ENCODE measurements at regions not wholly inside any gene's neighbourhood (a gene's known extent, or its start where the extent isn't known, plus 50 kb on each side); places are given as distances from the start of the nearest gene placed in this dataset.
A peak's percentile ranks its signal among the peaks of the same experiment; 100 is the strongest.

GRCh38 chr7:85595750-85596178, 408.9 kb upstream of the SEMA3D start:
- ATAC-seq = no peak
- POLR2A ChIA-PET = no interaction called here
- H3K4me2 ChIP-seq = peak overlapping the region; percentile 29; the same call in 2 of the 3 replicates
- no peak for TF ChIP-seq ZSCAN20 (CRISPR knock-in tag; IDR thresholded peaks at IDR 0.05)
- no peak for TF ChIP-seq FOSL2 (IDR thresholded peaks at IDR 0.05)
- TF ChIP-seq FOSL2 (CRISPR knock-in tag; IDR thresholded peaks at IDR 0.05) = peak; percentile 62
- CTCF ChIA-PET = no interaction called here
- no peaks in the 10 kb centered on the region for H3K9me3 ChIP-seq
- H3K4me3 ChIP-seq = no peak overlapping the region
- peaks cover 10% of the 10 kb centered on the region; the same call in 2 of the 3 replicates for H3K4me1 ChIP-seq
- H3K27ac ChIP-seq = no peak overlapping the region
- FAIRE-seq = no peak
- DNase-seq (ENCODE audit: low read depth in 1 of 2, low spot score in 1 of 2) = no peak

GRCh38 chr7:85593355-85593754, 406.5 kb upstream of the SEMA3D start:
- Histone ChIP-seq H3K4me3 (no peak overlapping the region), H3K4me2 (no peak overlapping the region), H3K9me3 (no peaks in the 10 kb centered on the region), H3K4me1 (peaks cover 10% of the 10 kb centered on the region; the same call in 2 of the 3 replicates), H3K27ac (no peak overlapping the region)
- no peak for DNase-seq (ENCODE audit: low read depth in 1 of 2, low spot score in 1 of 2)
- POLR2A ChIA-PET = no interaction called here
- ATAC-seq = no peak
- no peak for FAIRE-seq
- CTCF ChIA-PET = interaction anchor here (1.2 kb wide), 1 partner anchor 158 kb away, joined by 4 read pairs; no protein-coding TSS in a partner anchor
- TF ChIP-seq JUNB (IDR thresholded peaks at IDR 0.05) = no peak
- whole genome bisulfite sequencing (ENCODE audit: missing lambda C conversion rate) = 59% methylated on average over 3 of the region's 3 CpGs

GRCh38 chr7:85587785-85588184, 400.9 kb upstream of the SEMA3D start:
- DNase-seq (ENCODE audit: low read depth in 1 of 2, low spot score in 1 of 2) (no peak), FAIRE-seq (no peak), ATAC-seq (no peak)
- no peak for TF ChIP-seq TP53 (CRISPR knock-in tag; IDR thresholded peaks at IDR 0.05)
- no peak for TF ChIP-seq HOXB13 (CRISPR knock-in tag; IDR thresholded peaks at IDR 0.05; ENCODE audit: low read depth)
- no peak for TF ChIP-seq NPAS2 (CRISPR knock-in tag; IDR thresholded peaks at IDR 0.05; ENCODE audit: borderline replicate concordance)
- TF ChIP-seq MYC (IDR thresholded peaks at IDR 0.05; ENCODE audit: borderline replicate concordance, low read length) = no peak
- TF ChIP-seq MAX (IDR thresholded peaks at IDR 0.05) = no peak
- no peak for TF ChIP-seq ATOH8 (CRISPR knock-in tag; IDR thresholded peaks at IDR 0.05; ENCODE audit: low read depth)
- TF ChIP-seq RNF2 (IDR thresholded peaks at IDR 0.05; ENCODE audit: borderline replicate concordance, low read depth) = no peak
- no peak for TF ChIP-seq ZFP36 (IDR thresholded peaks at IDR 0.05; ENCODE audit: borderline replicate concordance, partially characterized antibody)
- no peak for TF ChIP-seq HDAC2 (IDR thresholded peaks at IDR 0.05)
- TF ChIP-seq HEYL (CRISPR knock-in tag; IDR thresholded peaks at IDR 0.05) = no peak
- TF ChIP-seq ZSCAN20 (CRISPR knock-in tag; IDR thresholded peaks at IDR 0.05) = no peak
- TF ChIP-seq HOXB5 (CRISPR knock-in tag; IDR thresholded peaks at IDR 0.05) = no peak
- TF ChIP-seq EHF (CRISPR knock-in tag; IDR thresholded peaks at IDR 0.05) = no peak
- TF ChIP-seq CHD2 (IDR thresholded peaks at IDR 0.05; ENCODE audit: low read length, partially characterized antibody) = no peak
- no peak for TF ChIP-seq CBX8 (IDR thresholded peaks at IDR 0.05)
- no peak for TF ChIP-seq ZC3H11A (IDR thresholded peaks at IDR 0.05)
- no peak for TF ChIP-seq HES2 (IDR thresholded peaks at IDR 0.05)
- no peak for TF ChIP-seq EHMT2 (IDR thresholded peaks at IDR 0.05; ENCODE audit: low read depth)
- TF ChIP-seq RFX5 (IDR thresholded peaks at IDR 0.05) = no peak
- CTCF ChIA-PET = no interaction called here
- Histone ChIP-seq H3K9me3 (no peaks in the 10 kb centered on the region), H3K27ac (no peak overlapping the region), H3K4me1 (no peaks in the 10 kb centered on the region), H3K4me2 (no peak overlapping the region), H3K4me3 (no peak overlapping the region)
- POLR2A ChIA-PET = no interaction called here

- H3K4me3 ChIP-seq = no peak overlapping the region
- ATAC-seq (no peak), FAIRE-seq (no peak), DNase-seq (ENCODE audit: low read depth in 1 of 2, low spot score in 1 of 2) (no peak)
- CTCF ChIA-PET = no interaction called here
- no peaks in the 10 kb centered on the region for H3K4me1 ChIP-seq
- no peak overlapping the region for H3K4me2 ChIP-seq
- WGBS (ENCODE audit: missing lambda C conversion rate) = 55% methylated on average over 3 of the region's 3 CpGs
- no peak overlapping the region for H3K27ac ChIP-seq
- no peak for TF ChIP-seq FOSB (CRISPR knock-in tag; IDR thresholded peaks at IDR 0.05)
- TF ChIP-seq SMC3 (IDR thresholded peaks at IDR 0.05) = no peak
- no peak for TF ChIP-seq RARB (CRISPR knock-in tag; IDR thresholded peaks at IDR 0.05)
- TF ChIP-seq MAFK (IDR thresholded peaks at IDR 0.05; ENCODE audit: partially characterized antibody) = no peak
- TF ChIP-seq REST (IDR thresholded peaks at IDR 0.05) = no peak
- no peak for TF ChIP-seq HOXB13 (CRISPR knock-in tag; IDR thresholded peaks at IDR 0.05; ENCODE audit: low read depth)
- POLR2A ChIA-PET = no interaction called here
- no peaks in the 10 kb centered on the region for H3K9me3 ChIP-seq
Measured at GRCh38 chr7:85586091-85586490, 399.2 kb upstream of the SEMA3D start.

Measured in A549 (cell line).